Brain microvascular endothelial cell (primary cell): ENCODE measurements at regions not wholly inside any gene's neighbourhood (a gene's known extent, or its start where the extent isn't known, plus 50 kb on each side); places are given as distances from the start of the nearest gene placed in this dataset.
A peak's percentile ranks its signal among the peaks of the same experiment; 100 is the strongest.

Source experiments
- DNase-seq: peaks from one replicate; pipeline ENCODE4 v3.0.0-alpha.2; 2020
- H3K27ac ChIP-seq: fragments of 250-450 bp; sonication (Bioruptor Pico); 2 replicates; pipeline ENCODE4 v1.5.1; 2020; ENCODE audit warnings: mild to moderate bottlenecking, moderate library complexity
- H3K27me3 ChIP-seq: fragments of 250-450 bp; sonication (Bioruptor Pico); replicated peaks from 2 replicates; pipeline ENCODE4 v1.5.1; 2020; ENCODE audit warnings: mild to moderate bottlenecking
- H3K36me3 ChIP-seq: fragments of 250-450 bp; sonication (Bioruptor Pico); replicated peaks from 2 replicates; pipeline ENCODE4 v1.5.1; 2020; ENCODE audit warnings: mild to moderate bottlenecking
- H3K4me3 ChIP-seq: 2 replicates; pipeline ENCODE4 v1.5.1; 2011; ENCODE audit warnings: low read depth, mild to moderate bottlenecking, control low read depth, low read length, moderate library complexity
- CTCF ChIP-seq: IDR thresholded peaks from 2 replicates; pipeline ENCODE4 v1.5.1; 2011; ENCODE audit warnings: low read depth, mild to moderate bottlenecking, moderate library complexity, low read length, control low read depth, inconsistent platforms; ENCODE audit errors: missing control alignments
- in situ Hi-C: cut with HindIII; loops from 2 replicates; pipeline ENCODE4 v1.10.0; 2017; ENCODE audit warnings: low sequenced_read_pairs, low pct_ligation_motif_present

- H3K36me3 ChIP-seq, result no peaks in the 10 kb centered on the region
- in situ Hi-C loops, result no loop called here
These were observed 281.3 kb upstream of the UMPS start for GRCh38 chr3:124448954-124449353.

GRCh38 chr3:124450366-124450765 lies 279.9 kb upstream of the UMPS start:
- Histone ChIP-seq H3K36me3 (no peaks in the 10 kb centered on the region), H3K27ac (no peak overlapping the region), H3K27me3 (no peaks in the 10 kb centered on the region), H3K4me3 (no peak overlapping the region)
- in situ Hi-C loops, result no loop called here
- DNase-seq, result no peak
- TF ChIP-seq CTCF, result no peak

More at GRCh38 chr3:124448954-124449353, 281.3 kb upstream of the UMPS start:
- H3K27ac ChIP-seq, result no peak overlapping the region
- no peaks in the 10 kb centered on the region for H3K27me3 ChIP-seq
- DNase-seq, result no peak
- H3K4me3 ChIP-seq, result no peak overlapping the region
- no peak for TF ChIP-seq CTCF

GRCh38 chr3:124451630-124452317 lies 278.5 kb upstream of the UMPS start:
- TF ChIP-seq CTCF, result no peak
- Histone ChIP-seq H3K36me3 (no peaks in the 10 kb centered on the region), H3K4me3 (no peak overlapping the region), H3K27me3 (no peaks in the 10 kb centered on the region), H3K27ac (no peak overlapping the region)
- no peak for DNase-seq
- in situ Hi-C loops, result no loop called here

GRCh38 chr3:124453189-124453588 lies 277.1 kb upstream of the UMPS start:
- no peaks in the 10 kb centered on the region for H3K27me3 ChIP-seq
- TF ChIP-seq CTCF, result no peak
- in situ Hi-C loops, result no loop called here
- H3K36me3 ChIP-seq, result no peaks in the 10 kb centered on the region
- H3K27ac ChIP-seq, result no peak overlapping the region
- H3K4me3 ChIP-seq, result no peak overlapping the region
- DNase-seq, result no peak

- in situ Hi-C loops, result no loop called here
- Histone ChIP-seq H3K36me3 (no peaks in the 10 kb centered on the region), H3K4me3 (no peak overlapping the region), H3K27ac (no peak overlapping the region), H3K27me3 (no peaks in the 10 kb centered on the region)
- no peak for DNase-seq
- TF ChIP-seq CTCF, result no peak
These were observed 274.4 kb upstream of the UMPS start for GRCh38 chr3:124455891-124456290.

- no peak for TF ChIP-seq CTCF
- no peak overlapping the region for H3K27ac ChIP-seq
- no peaks in the 10 kb centered on the region for H3K36me3 ChIP-seq
- H3K27me3 ChIP-seq, result no peaks in the 10 kb centered on the region
- DNase-seq, result peak; percentile 53
- in situ Hi-C loops, result no loop called here
- H3K4me3 ChIP-seq, result no peak overlapping the region
These were observed 273.7 kb upstream of the UMPS start for GRCh38 chr3:124456506-124456905.
